AG10803 (cell line): ENCODE measurements at regions not wholly inside any gene's neighbourhood (a gene's known extent, or its start where the extent isn't known, plus 50 kb on each side); places are given as distances from the start of the nearest gene placed in this dataset.

ENCODE experiments used
- DNase-seq: peaks from one replicate; pipeline ENCODE4 v3.0.0; 2010; ENCODE audit warnings: low read depth
- H3K4me3 ChIP-seq: 2 replicates; pipeline ENCODE4 v1.5.1; 2011; ENCODE audit warnings: mild to moderate bottlenecking, low read length, control low read depth
- TF ChIP-seq, protein P1 (sequence below): conservative IDR thresholded peaks from 2 replicates; pipeline ENCODE4 v1.5.1; 2011; ENCODE audit warnings: mild to moderate bottlenecking, low read length, control low read depth, inconsistent platforms

DNA sequence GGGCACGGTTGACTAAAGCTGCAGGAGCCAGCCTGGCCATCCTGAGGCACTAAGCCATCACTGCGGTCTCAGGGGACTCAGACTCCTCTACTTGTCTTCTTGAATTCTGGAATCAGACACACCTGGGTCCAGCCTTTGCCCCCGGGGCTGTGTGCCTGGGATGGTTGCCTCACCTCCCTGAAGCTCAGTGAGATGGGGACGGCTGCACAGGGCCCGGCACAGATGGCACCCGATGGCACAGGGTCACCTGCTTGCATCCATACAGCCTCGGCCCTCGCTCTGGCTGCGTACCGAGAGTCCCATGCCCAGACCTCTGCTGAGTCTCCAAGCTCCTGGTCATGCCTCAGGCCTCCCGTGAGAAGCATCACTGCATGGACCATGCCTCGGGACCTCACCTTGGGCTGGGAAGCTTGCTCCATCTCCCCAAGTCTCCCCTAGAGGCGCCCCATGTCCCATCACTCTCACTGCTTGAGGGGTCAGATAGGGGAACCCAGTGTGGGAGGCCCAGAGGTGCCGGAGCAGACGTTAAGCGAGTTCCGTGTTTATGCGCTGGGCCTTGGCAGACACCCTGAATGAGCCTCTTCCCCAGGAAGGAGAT lies 316.3 kb downstream of the SEC14L1 start:
- H3K4me3 ChIP-seq = no peak overlapping the region
- TF ChIP-seq, protein P1, sequence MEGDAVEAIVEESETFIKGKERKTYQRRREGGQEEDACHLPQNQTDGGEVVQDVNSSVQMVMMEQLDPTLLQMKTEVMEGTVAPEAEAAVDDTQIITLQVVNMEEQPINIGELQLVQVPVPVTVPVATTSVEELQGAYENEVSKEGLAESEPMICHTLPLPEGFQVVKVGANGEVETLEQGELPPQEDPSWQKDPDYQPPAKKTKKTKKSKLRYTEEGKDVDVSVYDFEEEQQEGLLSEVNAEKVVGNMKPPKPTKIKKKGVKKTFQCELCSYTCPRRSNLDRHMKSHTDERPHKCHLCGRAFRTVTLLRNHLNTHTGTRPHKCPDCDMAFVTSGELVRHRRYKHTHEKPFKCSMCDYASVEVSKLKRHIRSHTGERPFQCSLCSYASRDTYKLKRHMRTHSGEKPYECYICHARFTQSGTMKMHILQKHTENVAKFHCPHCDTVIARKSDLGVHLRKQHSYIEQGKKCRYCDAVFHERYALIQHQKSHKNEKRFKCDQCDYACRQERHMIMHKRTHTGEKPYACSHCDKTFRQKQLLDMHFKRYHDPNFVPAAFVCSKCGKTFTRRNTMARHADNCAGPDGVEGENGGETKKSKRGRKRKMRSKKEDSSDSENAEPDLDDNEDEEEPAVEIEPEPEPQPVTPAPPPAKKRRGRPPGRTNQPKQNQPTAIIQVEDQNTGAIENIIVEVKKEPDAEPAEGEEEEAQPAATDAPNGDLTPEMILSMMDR = no peak
- DNase-seq = no peak

DNA sequence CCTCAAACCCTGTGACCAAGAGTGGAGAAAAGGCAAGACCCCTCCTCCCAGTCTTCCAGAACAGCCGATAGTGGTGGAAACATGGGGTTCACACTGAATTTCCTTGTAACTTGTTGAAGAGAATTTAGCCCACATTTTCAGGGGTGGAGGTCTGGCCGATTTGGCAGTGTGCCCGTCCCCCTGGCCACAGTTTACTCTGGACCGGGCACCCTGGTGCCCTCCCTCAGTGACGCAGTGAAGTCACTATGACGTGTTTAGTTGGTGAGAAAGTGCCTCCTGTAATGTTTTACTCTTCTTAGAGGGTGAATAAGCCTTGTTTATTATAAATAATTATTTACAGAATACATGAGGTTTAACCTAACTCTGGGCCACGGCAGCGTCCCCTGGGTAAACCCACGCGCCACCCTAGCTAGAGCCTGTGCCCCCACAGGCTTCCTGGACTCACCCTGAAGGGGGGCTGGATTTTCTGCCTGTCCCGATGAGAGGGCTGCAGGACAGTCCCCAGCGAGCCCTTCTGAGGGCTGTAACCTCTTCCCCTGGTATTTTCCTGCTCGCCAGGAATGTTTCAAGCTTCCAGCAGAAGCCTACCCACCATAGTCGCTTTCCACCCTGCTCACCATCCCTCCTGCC lies 316.9 kb downstream of the SEC14L1 start:
- DNase-seq = no peak
- H3K4me3 ChIP-seq = no peak overlapping the region

GRCh38 chr17:77458202-77459017 lies 317.6 kb downstream of the SEC14L1 start:
- H3K4me3 ChIP-seq = no peak overlapping the region
- TF ChIP-seq, protein P1 = no peak
- no peak for DNase-seq

More for the DNA sequence above, 316.9 kb downstream of the SEC14L1 start:
- TF ChIP-seq, protein P1 = no peak

DNA sequence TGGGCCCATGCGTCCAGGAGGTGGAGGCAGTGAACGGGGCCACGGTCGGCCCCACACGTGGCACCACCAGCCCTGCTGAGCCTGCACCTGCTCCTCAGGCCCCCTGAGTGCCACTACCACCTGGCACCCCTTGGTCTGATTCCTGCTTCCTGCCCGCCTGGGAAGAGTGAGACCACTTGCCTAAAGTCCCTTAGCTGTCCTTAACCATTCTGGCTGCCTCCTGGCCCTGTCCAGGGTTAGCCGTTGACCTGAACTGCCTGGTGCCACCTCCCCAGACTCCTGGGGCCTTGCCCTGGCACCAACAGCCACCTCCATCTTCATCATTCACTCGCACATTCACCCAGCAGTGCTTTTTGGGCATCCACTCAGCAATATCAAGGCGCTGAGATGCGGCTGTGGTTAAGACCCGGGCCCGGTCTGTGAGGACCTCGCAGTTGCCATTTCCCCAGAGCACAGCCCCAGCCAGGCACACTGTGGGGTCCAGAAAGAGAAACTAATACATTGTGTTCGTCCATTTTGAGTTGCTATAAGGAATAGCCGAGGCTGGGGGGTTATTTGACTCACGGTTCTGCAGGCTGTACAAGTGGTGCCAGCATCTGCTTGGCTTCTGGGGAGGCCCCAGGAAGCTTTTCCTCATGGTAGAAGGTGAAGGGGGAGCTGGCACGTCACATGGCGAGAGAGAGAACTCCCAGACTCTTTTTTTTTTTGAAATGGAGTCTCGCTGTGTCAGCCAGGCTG lies 318.4 kb downstream of the SEC14L1 start:
- H3K4me3 ChIP-seq = no peak overlapping the region
- no peak for DNase-seq
- TF ChIP-seq, protein P1 = no peak

DNA sequence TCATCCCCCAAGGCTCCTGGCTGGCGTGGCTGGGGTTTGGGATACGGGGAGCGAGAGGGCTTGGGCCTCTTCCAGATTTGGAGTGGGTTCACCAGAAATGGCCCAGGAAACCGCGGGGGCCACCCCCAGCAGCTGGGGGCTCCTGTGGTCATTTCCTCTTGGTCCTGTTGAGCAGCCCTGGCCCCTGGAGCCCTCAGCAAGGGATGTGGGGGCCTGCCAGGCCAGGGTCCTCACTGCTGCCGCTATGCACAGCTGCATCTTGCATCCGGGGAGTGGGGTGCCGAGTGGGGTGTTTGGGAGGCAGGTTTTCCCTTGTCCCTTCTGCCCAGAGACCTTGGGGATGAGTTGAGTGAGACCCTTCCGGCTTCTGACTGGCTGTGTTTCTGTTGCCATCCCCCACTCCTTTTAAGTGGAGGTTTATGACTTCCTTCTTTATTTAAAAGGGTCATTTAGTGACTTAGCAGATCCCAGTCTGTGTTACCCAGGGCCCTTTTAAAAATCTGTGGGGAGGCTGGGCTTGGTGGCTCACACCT lies 319.8 kb downstream of the SEC14L1 start:
- H3K4me3 ChIP-seq = no peak overlapping the region
- no peak for DNase-seq
- TF ChIP-seq, protein P1 = no peak

DNA sequence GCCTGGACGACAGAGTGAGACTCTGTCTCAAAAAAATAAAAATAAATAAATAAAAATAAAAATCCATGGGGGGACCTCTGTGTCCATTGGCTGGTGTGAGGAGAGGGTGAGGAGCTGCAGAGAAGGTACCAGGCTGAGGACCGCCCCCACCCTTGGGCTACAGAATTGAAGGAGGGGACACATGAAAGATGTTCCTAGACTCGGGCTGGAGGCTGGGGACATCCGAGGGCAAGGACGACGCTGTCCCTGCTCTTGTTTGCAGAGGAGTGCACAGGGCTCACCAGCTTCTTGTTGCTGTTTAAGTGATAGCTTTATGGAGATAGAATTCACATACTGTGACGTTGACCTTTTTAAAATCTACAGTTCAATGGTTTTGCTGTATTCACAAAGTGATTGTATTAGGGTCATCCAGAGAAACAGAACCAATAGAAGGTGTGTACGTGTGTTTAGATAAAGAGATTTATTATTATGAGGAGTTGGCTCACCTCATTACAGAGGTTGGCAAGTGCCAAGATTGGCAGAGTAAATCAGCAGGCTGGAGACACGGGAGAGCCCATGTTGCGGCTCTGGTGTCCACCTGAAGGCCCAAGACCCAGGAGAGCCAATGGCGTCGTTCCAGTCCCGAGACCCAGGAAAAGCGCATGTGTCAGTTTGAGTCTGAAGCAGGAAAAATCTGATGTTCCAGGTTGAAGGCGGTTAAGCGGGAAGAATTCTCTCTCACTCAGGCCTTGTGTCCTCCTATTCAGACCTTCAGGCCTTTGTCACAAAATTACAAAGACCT lies 320.7 kb downstream of the SEC14L1 start:
- no peak for DNase-seq
- H3K4me3 ChIP-seq = no peak overlapping the region
- TF ChIP-seq, protein P1 = no peak
